ENCODE measurements at regions not wholly inside any gene's neighbourhood (a gene's known extent, or its start where the extent isn't known, plus 50 kb on each side); places are given as distances from the start of the nearest gene placed in this dataset.
A peak's percentile ranks its signal among the peaks of the same experiment; 100 is the strongest.
"Not testable (repeated sequence)": the region's sequence is repeated elsewhere in the genome, so short reads cannot be mapped to it uniquely, and the experiment has no call there.

- DNase-seq (ENCODE audit: low read depth): no peak
Observed at GRCh38 chr22:35138521-35138920, 72.6 kb downstream of the ISX start.

DNA sequence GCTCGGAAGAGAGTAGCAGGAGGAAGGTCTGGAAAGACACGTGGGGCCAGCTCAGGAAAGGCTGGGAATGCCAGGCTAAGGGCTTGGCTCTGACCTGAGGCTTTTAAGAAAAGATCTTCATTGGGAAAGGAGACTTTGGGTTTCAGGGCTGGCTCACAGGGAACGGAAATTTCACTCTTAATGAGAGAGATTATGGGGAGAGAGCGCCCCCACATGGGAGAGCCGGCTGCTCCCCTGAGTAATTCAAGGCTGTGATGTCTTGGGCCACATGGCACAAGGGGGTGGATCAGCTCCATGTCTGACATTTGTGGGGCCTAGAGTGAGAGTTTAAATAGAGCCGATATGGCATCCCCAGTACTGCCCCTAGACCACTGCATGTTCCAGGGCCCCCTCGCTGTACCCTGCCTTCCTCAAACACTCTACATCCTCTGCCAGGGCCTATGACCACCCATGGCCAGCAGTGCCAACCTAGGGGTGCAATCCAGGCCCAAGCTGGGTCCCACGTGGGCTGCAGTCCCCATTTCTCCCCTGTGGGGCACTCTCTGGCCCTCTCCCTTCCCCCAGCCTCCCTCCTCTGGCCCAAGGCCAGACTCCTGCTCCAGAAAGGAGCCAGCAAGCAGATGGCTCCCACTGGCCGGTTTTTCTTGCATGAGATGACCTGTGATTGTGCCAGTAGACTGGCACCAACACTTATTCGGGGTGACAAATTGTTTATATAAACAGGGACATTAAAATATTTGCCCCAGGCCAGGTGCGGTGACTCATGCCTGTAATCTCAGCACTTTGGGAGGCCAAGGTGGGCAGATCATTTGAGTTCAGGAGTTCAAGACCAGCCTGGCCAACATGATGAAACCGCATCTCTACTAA is 75.2 kb downstream of the ISX start:
- no peak for DNase-seq (ENCODE audit: low read depth)

DNA sequence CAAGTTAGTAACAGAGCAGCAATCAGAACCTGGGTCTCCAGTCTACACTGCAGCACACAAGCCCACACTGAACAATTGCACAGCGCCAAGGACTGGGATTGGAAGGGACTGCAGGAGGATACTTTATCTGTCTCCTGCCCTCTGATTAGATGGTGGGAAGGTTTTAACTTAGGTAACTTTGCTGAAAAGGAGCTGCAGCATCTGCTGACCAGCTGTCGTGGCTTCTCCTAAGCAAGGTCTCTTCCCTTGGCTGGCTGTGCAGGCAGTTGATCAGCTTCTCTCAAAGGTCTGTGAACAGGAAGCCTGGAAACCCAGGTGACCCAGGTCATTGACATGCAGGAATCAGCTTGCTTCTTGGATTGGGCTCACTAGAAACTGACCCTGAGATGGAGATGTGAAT is 82.4 kb downstream of the ISX start:
- no peak for DNase-seq (ENCODE audit: low read depth)

DNA sequence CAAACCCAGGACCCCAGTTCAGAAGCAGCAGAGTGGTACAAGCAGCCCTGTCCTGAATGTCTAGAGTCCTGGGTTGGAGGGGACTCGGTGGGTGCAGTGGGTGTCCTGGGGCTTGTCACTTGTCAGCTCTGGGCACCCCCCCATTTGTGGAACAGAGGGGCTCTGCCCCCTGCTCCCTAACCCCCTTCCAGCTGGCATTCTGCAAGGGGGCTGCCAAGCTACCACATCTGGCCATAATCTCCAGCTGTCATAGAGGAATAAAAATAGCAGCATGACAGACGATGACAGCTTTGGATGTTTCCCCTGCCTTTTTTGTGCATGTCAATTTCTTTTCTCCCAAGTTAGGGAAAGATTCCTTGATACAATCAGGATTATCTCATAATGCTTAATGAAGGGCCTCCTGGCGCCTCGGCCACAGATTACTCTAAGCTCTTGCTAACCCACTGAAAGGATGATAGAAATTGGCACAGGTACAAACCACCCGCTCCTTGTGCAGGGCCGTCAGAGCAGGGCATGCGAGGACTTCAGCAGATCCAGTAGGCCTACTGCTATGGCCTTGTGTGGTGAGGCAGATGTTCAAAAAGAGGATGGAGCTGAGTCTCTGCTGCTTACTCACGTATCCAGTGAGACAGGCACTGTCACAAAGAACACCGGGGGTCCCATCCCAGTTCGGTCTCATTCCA is 83.0 kb downstream of the ISX start:
- DNase-seq (ENCODE audit: low read depth): no peak

GRCh38 chr22:35150183-35151107 is 84.5 kb downstream of the ISX start:
- peak; percentile 38 for DNase-seq (ENCODE audit: low read depth)

GRCh38 chr22:35152316-35152715 is 86.4 kb downstream of the ISX start:
- DNase-seq (ENCODE audit: low read depth): no peak

GRCh38 chr22:35154937-35155387 is 89.0 kb downstream of the ISX start:
- no peak for DNase-seq (ENCODE audit: low read depth)

DNA sequence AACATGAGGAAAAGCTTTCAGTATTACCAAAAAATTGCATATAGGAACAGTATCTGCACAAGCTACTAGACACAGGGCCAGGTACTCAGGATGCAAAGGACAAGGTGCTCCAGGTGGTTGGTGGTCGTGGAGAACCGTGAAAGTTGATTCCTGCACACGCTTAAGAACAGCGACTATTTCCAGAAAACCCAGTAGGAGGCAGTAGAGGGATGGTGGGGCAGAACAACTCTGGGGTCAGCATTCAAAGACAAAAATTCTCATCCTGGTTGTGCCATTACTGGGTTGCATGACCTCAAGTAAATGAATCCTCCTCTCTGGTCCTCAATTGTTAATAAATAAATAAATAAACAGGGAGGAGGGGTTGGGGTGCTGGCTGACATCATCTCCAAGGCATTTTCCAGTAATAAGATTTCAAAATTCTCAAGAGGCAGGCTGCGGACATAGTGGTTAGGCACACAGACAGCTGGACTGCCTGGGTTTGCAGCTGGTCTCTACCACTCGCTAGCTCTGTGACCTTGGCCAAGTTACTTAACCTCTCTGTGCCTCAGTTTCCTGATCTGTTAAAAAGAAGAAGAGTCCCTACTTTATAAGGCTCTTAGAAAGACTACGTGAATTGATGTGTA is 89.6 kb downstream of the ISX start:
- no peak for DNase-seq (ENCODE audit: low read depth)

DNA sequence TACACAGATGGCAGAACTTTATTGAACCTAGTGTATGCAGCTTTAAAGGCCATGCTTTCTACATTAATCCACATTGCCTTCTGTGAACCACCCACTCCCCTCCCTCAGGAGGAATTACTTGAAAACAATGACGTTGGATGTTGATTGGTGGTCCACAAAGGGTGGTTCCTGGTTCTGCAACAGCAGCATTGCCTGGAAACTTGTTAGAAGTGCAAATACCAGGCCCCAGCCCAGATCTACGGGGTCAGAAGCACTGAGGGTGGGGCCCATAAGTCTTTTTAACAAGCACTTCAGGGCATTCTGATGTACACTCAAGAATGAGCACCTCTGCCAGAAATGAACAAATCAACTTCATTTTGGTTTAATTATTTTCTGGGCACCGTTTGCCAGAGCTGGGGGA is 91.0 kb downstream of the ISX start:
- no peak for DNase-seq (ENCODE audit: low read depth)

GRCh38 chr22:35158336-35158735 is 92.4 kb downstream of the ISX start:
- DNase-seq (ENCODE audit: low read depth): no peak

GRCh38 chr22:35159343-35159742 is 93.4 kb downstream of the ISX start:
- DNase-seq (ENCODE audit: low read depth): no peak

DNA sequence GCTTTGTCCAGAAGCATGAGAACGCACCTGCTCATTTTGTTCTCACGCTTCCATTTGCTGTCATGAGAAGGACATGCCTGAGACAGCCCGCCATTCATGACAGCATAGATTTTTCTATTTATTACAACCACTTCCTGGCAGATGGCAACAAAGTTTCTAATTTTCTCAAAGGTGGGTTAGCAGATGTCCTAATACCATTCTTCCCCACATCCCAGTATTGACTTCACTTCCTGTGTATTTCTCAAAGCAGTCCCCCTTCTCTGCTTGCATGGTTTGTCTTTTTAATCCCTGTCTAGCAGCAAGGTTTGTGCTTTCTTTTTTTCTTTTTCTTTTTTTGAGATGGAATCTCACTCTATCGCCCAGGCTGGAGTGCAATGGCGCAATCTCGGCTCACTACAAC is 94.3 kb downstream of the ISX start:
- no peak for DNase-seq (ENCODE audit: low read depth)

- not testable (repeated sequence) for DNase-seq (ENCODE audit: low read depth)
Observed at GRCh38 chr22:35165896-35166295, 91.4 kb upstream of the HMGXB4 start.

DNA sequence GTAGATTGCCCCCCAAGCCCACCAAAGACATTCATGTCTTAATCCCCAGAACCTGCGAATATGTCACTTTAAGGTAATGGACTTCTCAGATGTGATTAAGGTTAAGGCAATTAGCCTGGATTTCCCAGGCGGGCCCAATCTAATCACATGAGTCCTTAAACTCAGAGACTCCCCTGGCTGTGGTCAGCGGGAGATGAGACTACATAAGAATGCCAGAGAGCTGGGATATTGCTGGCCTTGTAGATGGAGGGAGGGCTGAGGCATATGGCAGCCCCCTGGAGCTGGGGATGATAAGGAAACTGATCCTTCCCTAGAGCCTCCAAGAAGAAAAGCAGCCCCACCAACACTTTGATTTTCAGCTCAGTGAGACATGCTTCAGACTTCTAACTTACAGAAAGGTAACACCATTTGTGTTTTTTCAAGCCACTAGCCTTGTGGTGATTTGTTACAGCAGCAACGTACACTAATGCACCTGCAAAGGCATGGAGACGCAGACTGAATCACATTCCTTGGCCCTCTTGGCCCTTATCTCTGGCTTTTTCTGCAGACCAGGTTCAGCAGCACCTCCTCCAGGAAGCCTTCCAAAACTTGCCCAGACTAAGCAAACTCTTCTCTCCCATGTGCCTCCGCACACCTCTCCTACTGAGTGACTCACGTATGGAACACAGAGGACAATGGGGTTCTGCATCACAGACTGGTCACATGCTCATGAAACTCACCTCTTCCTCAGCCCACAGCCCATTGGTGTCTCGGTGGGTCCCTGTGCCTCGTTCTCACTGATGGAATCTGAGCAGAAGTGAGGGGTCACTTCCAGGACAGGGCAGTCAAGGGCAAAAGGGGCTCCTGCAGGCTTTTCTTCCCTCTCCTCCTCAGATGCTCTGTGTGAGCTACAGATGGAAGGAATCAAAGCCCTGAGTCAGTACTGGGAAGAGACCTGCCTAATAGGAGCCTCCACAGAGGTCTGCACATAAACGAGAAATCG is 86.3 kb upstream of the HMGXB4 start:
- DNase-seq (ENCODE audit: low read depth): no peak

GRCh38 chr22:35172442-35172841 is 84.9 kb upstream of the HMGXB4 start:
- DNase-seq (ENCODE audit: low read depth): no peak

- no peak for DNase-seq (ENCODE audit: low read depth)
Observed at GRCh38 chr22:35173655-35174054, 83.6 kb upstream of the HMGXB4 start.

DNA sequence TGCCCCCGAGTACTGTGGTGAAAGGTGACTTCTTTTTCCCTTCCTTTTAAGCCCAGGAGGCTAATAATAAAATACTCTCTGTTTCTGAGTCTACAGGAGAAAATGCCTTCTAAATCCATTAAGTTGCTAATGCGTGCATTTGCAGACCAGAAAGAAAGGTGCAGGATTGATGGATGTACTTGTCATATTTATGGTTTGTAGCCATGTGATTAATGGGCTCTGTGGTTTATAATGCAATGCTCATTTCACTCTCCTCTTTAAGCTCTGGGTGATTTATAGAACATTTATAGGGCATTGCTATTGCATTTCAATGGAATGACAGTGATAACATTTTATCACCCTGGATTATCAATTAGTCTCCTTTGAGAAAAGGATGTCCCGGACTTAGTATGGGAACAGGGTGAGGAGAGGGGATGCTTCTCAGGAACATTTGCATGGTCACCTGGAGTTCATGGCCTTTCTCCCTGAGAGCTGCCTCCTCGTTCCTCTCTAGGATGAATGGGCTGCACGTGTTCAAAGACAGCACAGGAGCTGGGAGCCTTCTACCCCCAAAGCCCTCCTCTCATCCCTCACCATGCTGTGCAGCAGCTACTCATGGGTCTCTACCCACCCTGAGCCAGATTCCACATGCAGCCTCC is 82.8 kb upstream of the HMGXB4 start:
- DNase-seq (ENCODE audit: low read depth): no peak

GRCh38 chr22:35175392-35175791 is 81.9 kb upstream of the HMGXB4 start:
- DNase-seq (ENCODE audit: low read depth): no peak

DNA sequence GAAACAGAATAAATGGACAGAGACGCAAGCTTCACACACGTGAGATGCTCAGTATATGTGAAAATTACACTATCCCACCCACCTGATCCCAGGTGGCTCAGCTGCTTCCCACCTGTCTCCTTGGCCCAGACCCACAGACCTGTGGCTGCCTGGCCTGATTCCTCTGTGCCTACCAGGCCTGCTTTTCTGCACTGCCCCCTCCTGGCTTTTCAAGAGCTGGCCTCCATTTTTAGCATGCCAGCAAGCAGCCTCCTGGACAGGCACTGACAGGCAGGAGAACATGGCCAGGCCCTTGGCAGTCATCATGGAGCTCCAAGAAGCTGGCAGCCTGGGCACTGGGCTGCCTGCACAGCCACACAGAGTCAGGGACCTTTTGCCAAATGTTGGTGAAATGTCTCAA is 79.5 kb upstream of the HMGXB4 start:
- no peak for DNase-seq (ENCODE audit: low read depth)

- no peak for DNase-seq (ENCODE audit: low read depth)
Observed at GRCh38 chr22:35178446-35178845, 78.8 kb upstream of the HMGXB4 start.
